ENCODE measurements at regions not wholly inside any gene's neighbourhood (a gene's known extent, or its start where the extent isn't known, plus 50 kb on each side); places are given as distances from the start of the nearest gene placed in this dataset.
A peak's percentile ranks its signal among the peaks of the same experiment; 100 is the strongest.

DNA sequence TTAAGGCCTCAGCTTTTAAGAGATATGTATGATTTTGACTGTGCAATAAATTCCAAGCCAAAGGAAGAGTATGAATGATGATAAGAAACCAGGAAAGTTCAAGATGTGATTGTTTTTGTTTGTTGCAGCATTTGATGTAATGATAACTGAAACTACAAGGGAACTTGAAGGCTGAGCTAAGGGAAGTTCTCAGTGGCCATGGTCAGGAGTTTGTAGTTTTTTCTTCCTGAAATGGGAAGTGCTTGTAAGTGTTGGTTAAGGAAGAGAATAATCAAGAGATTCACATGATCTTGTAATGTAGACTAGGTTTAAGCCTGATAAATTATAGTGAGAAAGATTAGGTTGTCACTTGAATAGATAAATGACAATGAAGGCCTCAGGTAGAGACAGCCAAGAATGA lies 53.4 kb downstream of the PTCHD4 start:
- H3K79me2 ChIP-seq (ENCODE audit: insufficient read depth, low read length), result no peaks in the 10 kb centered on the region
- peaks cover 0 to 5% (median 0%) of the 10 kb centered on the region in 7 donors for H3K9me3 Mint-ChIP-seq
- no peaks in the 10 kb centered on the region for H3K27me3 ChIP-seq (ENCODE audit: control insufficient read depth in 2 of 2, insufficient read depth in 2 of 2, low read length in 2 of 2)
- no peaks in the 10 kb centered on the region for H4K20me1 ChIP-seq (ENCODE audit: insufficient read depth, low read length)
- H3K27ac ChIP-seq (ENCODE audit: low read depth in 1 of 2, low read length in 2 of 2), result no peak overlapping the region
- no peaks in the 10 kb centered on the region for H3K27me3 Mint-ChIP-seq (ENCODE audit: low read depth in 3 of 3)
- no peaks in the 10 kb centered on the region for H3K36me3 Mint-ChIP-seq
- no peaks in the 10 kb centered on the region for H3K36me3 ChIP-seq (replicated peaks in 1 of 2; ENCODE audit: control insufficient read depth in 1 of 2, insufficient read depth in 2 of 2, low read length in 2 of 2)
- H3K27ac Mint-ChIP-seq, result no peak overlapping the region
- DNase-seq, result peak in 2 of 3 donors; percentile 1 to 6
- H2AFZ ChIP-seq (ENCODE audit: insufficient read depth, low read depth, low read length, poor library complexity, severe bottlenecking), result peak overlapping the region; percentile 8
- H3K4me3 ChIP-seq (replicated peaks in 1 of 3; ENCODE audit: low read depth in 2 of 3, low read length in 3 of 3), result no peak overlapping the region
- H3K9ac ChIP-seq (ENCODE audit: insufficient read depth, low read length, poor library complexity, severe bottlenecking), result no peak overlapping the region
- no peak overlapping the region for H3K4me3 Mint-ChIP-seq
- peaks cover 4% of the 10 kb centered on the region for H3K4me1 Mint-ChIP-seq
- intact Hi-C loops (cut with micrococcal nuclease), result no loop called here
- no peak for TF ChIP-seq CTCF (IDR thresholded peaks at IDR 0.05)
- H3K4me1 ChIP-seq (ENCODE audit: control insufficient read depth in 1 of 2, insufficient read depth in 2 of 2, low read length in 2 of 2), result peaks cover 3 to 7% of the 10 kb centered on the region in 2 donors
- no peak overlapping the region for H3K4me2 ChIP-seq (replicated peaks; ENCODE audit: extremely low read depth, low read length, poor library complexity, severe bottlenecking)
- H3K9me3 ChIP-seq (replicated peaks in 1 of 2; ENCODE audit: control insufficient read depth in 1 of 2, insufficient read depth in 1 of 2, low read length in 2 of 2), result no peaks in the 10 kb centered on the region

GRCh38 chr6:48048451-48049146 lies 62.4 kb downstream of the PTCHD4 start:
- peak; percentile 11 to 24 (median 14) for DNase-seq
- peaks cover 0 to 15% of the 10 kb centered on the region in 2 donors for H3K4me1 ChIP-seq (ENCODE audit: control insufficient read depth in 1 of 2, insufficient read depth in 2 of 2, low read length in 2 of 2)
- Mint-ChIP-seq H3K36me3 (no peaks in the 10 kb centered on the region), H3K9me3 (no peaks in the 10 kb centered on the region), H3K27me3 (ENCODE audit: low read depth in 3 of 3) (peaks cover 0 to 2% (median 0%) of the 10 kb centered on the region in 3 donors), H3K4me1 (peaks cover 3% of the 10 kb centered on the region), H3K27ac (no peak overlapping the region), H3K4me3 (no peak overlapping the region)
- H3K79me2 ChIP-seq (ENCODE audit: insufficient read depth, low read length), result no peaks in the 10 kb centered on the region
- H3K36me3 ChIP-seq (replicated peaks in 1 of 2; ENCODE audit: control insufficient read depth in 1 of 2, insufficient read depth in 2 of 2, low read length in 2 of 2), result no peaks in the 10 kb centered on the region
- no peak overlapping the region for H3K9ac ChIP-seq (ENCODE audit: insufficient read depth, low read length, poor library complexity, severe bottlenecking)
- WGBS (ENCODE audit: insufficient coverage), result 25% methylated on average over 1 of the region's 2 CpGs
- intact Hi-C loops (cut with micrococcal nuclease), result no loop called here
- no peak for TF ChIP-seq CTCF (IDR thresholded peaks at IDR 0.05)
- H3K27me3 ChIP-seq (ENCODE audit: control insufficient read depth in 2 of 2, insufficient read depth in 2 of 2, low read length in 2 of 2), result no peaks in the 10 kb centered on the region
- no peak overlapping the region for H2AFZ ChIP-seq (ENCODE audit: insufficient read depth, low read depth, low read length, poor library complexity, severe bottlenecking)
- H3K4me3 ChIP-seq (replicated peaks in 1 of 3; ENCODE audit: low read depth in 2 of 3, low read length in 3 of 3), result no peak overlapping the region
- H3K4me2 ChIP-seq (replicated peaks; ENCODE audit: extremely low read depth, low read length, poor library complexity, severe bottlenecking), result peak overlapping the region; percentile 8
- no peaks in the 10 kb centered on the region for H4K20me1 ChIP-seq (ENCODE audit: insufficient read depth, low read length)
- H3K9me3 ChIP-seq (replicated peaks in 1 of 2; ENCODE audit: control insufficient read depth in 1 of 2, insufficient read depth in 1 of 2, low read length in 2 of 2), result no peaks in the 10 kb centered on the region
- peak overlapping the region in 1 of 2 donors; percentile 49 for H3K27ac ChIP-seq (ENCODE audit: low read depth in 1 of 2, low read length in 2 of 2)

Data from CD14-positive monocyte (primary cell).